H1 (cell line): ENCODE measurements at regions not wholly inside any gene's neighbourhood (a gene's known extent, or its start where the extent isn't known, plus 50 kb on each side); places are given as distances from the start of the nearest gene placed in this dataset.

ENCODE experiments used
- CTCF ChIA-PET: fragments of 300-600 bp; sonication (Branson Sonifier 250); formaldehyde crosslinking; loops from one replicate; lab custom pipeline; 2021; ENCODE audit not compliant: partially characterized antibody; lab: Charles Lee
- POLR2A ChIA-PET: fragments of 300-600 bp; sonication (Branson Sonifier 250); formaldehyde crosslinking; loops from one replicate; lab custom pipeline; 2021; ENCODE audit warnings: inconsistent platforms; ENCODE audit not compliant: partially characterized antibody; lab: Charles Lee
- DNase-seq, 2 experiments: peaks; one replicate each; pipeline versions ENCODE4 v3.0.0 to v3.0.0-alpha.2; 2010 to 2022; ENCODE audit warnings: low spot score in 2 of 2, low read depth in 1 of 2, mixed read lengths in 1 of 2
- FAIRE-seq: peaks from 2 replicates; lab custom pipeline; 2011; peaks lifted over from hg19 to GRCh38; lab: Jason Lieb, UNC
- H2AFZ ChIP-seq: 2 replicates; pipeline ENCODE4 v1.8.1; 2012; ENCODE audit warnings: low read length, inconsistent platforms
- H2AK5ac ChIP-seq: 2 replicates; pipeline ENCODE4 v1.6.1; 2013; ENCODE audit warnings: low read depth, low read length
- H2BK120ac ChIP-seq: replicated peaks from 2 replicates; pipeline ENCODE3; 2013; ENCODE audit warnings: low read depth, low read length, inconsistent platforms
- H2BK12ac ChIP-seq: 2 replicates; pipeline ENCODE4 v1.6.1; 2013; ENCODE audit warnings: low read depth, low read length
- H2BK15ac ChIP-seq: 2 replicates; pipeline ENCODE4 v1.6.1; 2013; ENCODE audit warnings: low read length
- H2BK20ac ChIP-seq: 2 replicates; pipeline ENCODE4 v1.6.1; 2013; ENCODE audit warnings: low read length
- H2BK5ac ChIP-seq: 2 replicates; pipeline ENCODE4 v1.6.1; 2013; ENCODE audit warnings: low read depth, low read length
- H3K14ac ChIP-seq: 2 replicates; pipeline ENCODE4 v1.6.1; 2013; ENCODE audit warnings: inconsistent platforms; ENCODE audit not compliant: insufficient read length
- H3K18ac ChIP-seq: 2 replicates; pipeline ENCODE4 v1.6.1; 2013; ENCODE audit warnings: low read length; ENCODE audit errors: extremely low read depth
- H3K23ac ChIP-seq: 2 replicates; pipeline ENCODE4 v1.6.1; 2013; ENCODE audit warnings: inconsistent platforms; ENCODE audit not compliant: insufficient read length
- H3K23me2 ChIP-seq: 2 replicates; pipeline ENCODE4 v1.6.1; 2013; ENCODE audit warnings: low read depth, low read length
- H3K27ac ChIP-seq: 2 replicates; pipeline ENCODE4 v1.6.1; 2011; ENCODE audit warnings: low read depth, low read length, inconsistent platforms
- H3K27me3 ChIP-seq, 4 experiments: replicated peaks in 1 of 4; 1 replicate in 1 of 4; 2 replicates in 3 of 4; pipeline versions ENCODE4 v1.6.1 to v1.8.1; 2011 to 2013; ENCODE audit warnings: low read length in 3 of 4, mild to moderate bottlenecking in 3 of 4, inconsistent platforms in 2 of 4, mixed read lengths in 2 of 4, moderate library complexity in 1 of 4; ENCODE audit not compliant: control insufficient read depth in 3 of 4, insufficient read depth in 3 of 4; ENCODE audit errors: extremely low read depth in 1 of 4
- H3K36me3 ChIP-seq, 4 experiments: 2 replicates each; pipeline versions ENCODE4 v1.6.1 to v1.8.1; 2011 to 2013; ENCODE audit warnings: mild to moderate bottlenecking in 4 of 4, low read length in 3 of 4, moderate library complexity in 2 of 4, control low read depth in 1 of 4, inconsistent platforms in 1 of 4; ENCODE audit not compliant: insufficient read depth in 4 of 4, control insufficient read depth in 2 of 4
- H3K4ac ChIP-seq: replicated peaks from 2 replicates; pipeline ENCODE3; 2013; ENCODE audit warnings: low read length, low read depth, mixed read lengths, inconsistent platforms; ENCODE audit not compliant: insufficient read length
- H3K4me1 ChIP-seq, 4 experiments: replicated peaks in 1 of 4; 1 replicate in 1 of 4; 2 replicates in 3 of 4; pipeline versions ENCODE4 v1.6.1 to v1.8.1; 2011 to 2013; ENCODE audit warnings: low read length in 3 of 4, inconsistent platforms in 2 of 4, mixed read lengths in 1 of 4; ENCODE audit not compliant: insufficient read depth in 4 of 4, control insufficient read depth in 3 of 4
- H3K4me2 ChIP-seq, 2 experiments: 2 replicates each; pipeline versions ENCODE4 v1.6.1 to v1.8.1; 2011 to 2013; ENCODE audit warnings: low read depth in 2 of 2, low read length in 2 of 2, control low read depth in 1 of 2, inconsistent platforms in 1 of 2, mild to moderate bottlenecking in 1 of 2; ENCODE audit not compliant: insufficient read depth in 1 of 2
- H3K4me3 ChIP-seq, 4 experiments: fragments of 200-600, 300-600 bp in 1 of 4; sonication (generic), shearing (Covaris generic), sonication (Bioruptor Twin) in 1 of 4; 2 replicates each; pipeline versions ENCODE4 v1.5.1 to v1.8.1; 2011 to 2016; ENCODE audit warnings: low read length in 4 of 4, low read depth in 3 of 4, control low read depth in 2 of 4, inconsistent platforms in 2 of 4, mild to moderate bottlenecking in 2 of 4, mixed read lengths in 1 of 4, moderate library complexity in 1 of 4; ENCODE audit not compliant: insufficient read depth in 2 of 4; ENCODE audit errors: extremely low read depth in 1 of 4
- H3K56ac ChIP-seq: replicated peaks from 2 replicates; pipeline ENCODE3; 2013; ENCODE audit warnings: low read depth, mild to moderate bottlenecking, mixed read lengths, low read length, inconsistent platforms; ENCODE audit not compliant: insufficient read length
- H3K79me1 ChIP-seq: 2 replicates; pipeline ENCODE4 v1.6.1; 2013; ENCODE audit warnings: low read depth, low read length, control low read depth
- H3K79me2 ChIP-seq, 2 experiments: 2 replicates each; pipeline versions ENCODE4 v1.6.1 to v1.8.1; 2012 to 2013; ENCODE audit warnings: low read length in 2 of 2, mild to moderate bottlenecking in 2 of 2, inconsistent platforms in 1 of 2; ENCODE audit not compliant: insufficient read depth in 2 of 2, control insufficient read depth in 1 of 2
- H3K9ac ChIP-seq, 4 experiments: replicated peaks in 1 of 4; 1 replicate in 1 of 4; 2 replicates in 3 of 4; pipeline versions ENCODE4 v1.6.1 to v1.8.1; 2011 to 2013; ENCODE audit warnings: low read depth in 3 of 4, low read length in 3 of 4, control low read depth in 2 of 4, mild to moderate bottlenecking in 2 of 4, moderate library complexity in 2 of 4, inconsistent platforms in 1 of 4; ENCODE audit errors: extremely low read depth in 1 of 4
- H3K9me3 ChIP-seq, 2 experiments: 2 replicates each; pipeline versions ENCODE4 v1.6.1 to v1.8.1; 2012 to 2013; ENCODE audit warnings: mild to moderate bottlenecking in 2 of 2, moderate library complexity in 2 of 2, control low read depth in 1 of 2, inconsistent platforms in 1 of 2, low read depth in 1 of 2, low read length in 1 of 2, mixed read lengths in 1 of 2; ENCODE audit not compliant: insufficient read depth in 2 of 2
- H4K20me1 ChIP-seq, 2 experiments: replicated peaks in 1 of 2; 2 replicates each; pipeline versions ENCODE3 to v1.8.1; 2011 to 2013; ENCODE audit warnings: inconsistent platforms in 2 of 2, low read length in 2 of 2, mild to moderate bottlenecking in 1 of 2; ENCODE audit not compliant: insufficient read depth in 2 of 2, control insufficient read depth in 1 of 2
- H4K5ac ChIP-seq: 2 replicates; pipeline ENCODE4 v1.6.1; 2013; ENCODE audit warnings: low read length, low read depth, mixed read lengths, inconsistent platforms; ENCODE audit not compliant: insufficient read length
- H4K8ac ChIP-seq: 2 replicates; pipeline ENCODE4 v1.8.0; 2013; ENCODE audit warnings: mild to moderate bottlenecking, moderate library complexity, low read length, inconsistent platforms; ENCODE audit not compliant: insufficient read depth; ENCODE audit errors: extremely low read depth
- H4K91ac ChIP-seq: replicated peaks from 2 replicates; pipeline ENCODE3; 2013; ENCODE audit warnings: low read length, mixed read lengths, inconsistent platforms; ENCODE audit not compliant: insufficient read length
- CBX8 ChIP-seq: fragments of 300-800, 300-1000 bp; sonication (generic); IDR thresholded peaks from 2 replicates; pipeline ENCODE4 v1.7.1; 2016; ENCODE audit warnings: low read depth, low read length, borderline replicate concordance
- KDM1A ChIP-seq: fragments of 200-600, 300-600 bp; sonication (generic); IDR thresholded peaks from 2 replicates; pipeline ENCODE4 v1.7.1; 2016; ENCODE audit warnings: mild to moderate bottlenecking, low read length, borderline replicate concordance
- WGBS, 2 experiments: shearing (Covaris generic) in 1 of 2; methylation state at CpG; one replicate each; pipeline versions ENCODE4 v1.1.6 to v1.1.7; 2013 to 2015; ENCODE audit warnings: low lambda C conversion rate in 2 of 2, mixed read lengths in 2 of 2, inconsistent platforms in 1 of 2, low coverage in 1 of 2, missing lambda C conversion rate in 1 of 2; ENCODE audit not compliant: insufficient replicate concordance in 2 of 2, insufficient coverage in 1 of 2, insufficient read length in 1 of 2; ENCODE audit errors: extremely low coverage in 1 of 2, missing lambda C conversion rate in 1 of 2; 5-methylcytosine and 5-hydroxymethylcytosine counted together

GRCh38 chr4:137029026-137029425, 503.3 kb downstream of the PCDH18 start:
- Histone ChIP-seq H4K5ac (no peak overlapping the region), H2AK5ac (no peak overlapping the region), H4K8ac (no peak overlapping the region), H3K4ac (no peak overlapping the region), H3K18ac (no peak overlapping the region), H3K9me3 (no peaks in the 10 kb centered on the region), H3K79me1 (no peaks in the 10 kb centered on the region), H2BK20ac (no peak overlapping the region), H3K4me3 (no peak overlapping the region), H2BK120ac (no peak overlapping the region), H3K4me2 (no peak overlapping the region), H2BK12ac (no peak overlapping the region), H3K36me3 (no peaks in the 10 kb centered on the region), H3K79me2 (no peaks in the 10 kb centered on the region), H3K23me2 (no peaks in the 10 kb centered on the region), H3K27me3 (no peaks in the 10 kb centered on the region), H4K20me1 (no peaks in the 10 kb centered on the region), H2BK15ac (no peak overlapping the region), H3K56ac (no peak overlapping the region), H3K23ac (no peak overlapping the region), H4K91ac (no peak overlapping the region), H3K4me1 (peaks cover 0 to 5% (median 4%) of the 10 kb centered on the region in 4 experiments; a peak in 3 of 7 replicates), H2AFZ (no peak overlapping the region), H3K27ac (no peak overlapping the region), H3K9ac (no peak overlapping the region), H2BK5ac (no peak overlapping the region), H3K14ac (no peak overlapping the region)
- FAIRE-seq, result no peak
- TF ChIP-seq CBX8 (no peak), KDM1A (no peak)
- no peak for DNase-seq
- POLR2A ChIA-PET, result no interaction called here
- WGBS, 2 experiments, result 85% methylated on average over 3 of the region's 3 CpGs; no CpG with 5 or more reads in 1 of the 2 experiments
- CTCF ChIA-PET, result no interaction called here
